OCI-LY3 (cell line): ENCODE measurements at regions not wholly inside any gene's neighbourhood (a gene's known extent, or its start where the extent isn't known, plus 50 kb on each side); places are given as distances from the start of the nearest gene placed in this dataset.
"Not testable (repeated sequence)": the region's sequence is repeated elsewhere in the genome, so short reads cannot be mapped to it uniquely, and the experiment has no call there.

Experiments
- CTCF ChIP-seq: fragments of 200-600, 300-600 bp; sonication (generic); IDR thresholded peaks from 2 replicates; pipeline ENCODE4 v1.5.1; 2014; ENCODE audit warnings: antibody characterized with exemption, low read length, low read depth
- EZH2phosphoT487 ChIP-seq: fragments of 200-600 bp; shearing (Covaris generic); IDR thresholded peaks from 2 replicates; pipeline ENCODE4 v1.6.1; 2018; ENCODE audit warnings: antibody characterized with exemption, mixed run types, low read depth

DNA sequence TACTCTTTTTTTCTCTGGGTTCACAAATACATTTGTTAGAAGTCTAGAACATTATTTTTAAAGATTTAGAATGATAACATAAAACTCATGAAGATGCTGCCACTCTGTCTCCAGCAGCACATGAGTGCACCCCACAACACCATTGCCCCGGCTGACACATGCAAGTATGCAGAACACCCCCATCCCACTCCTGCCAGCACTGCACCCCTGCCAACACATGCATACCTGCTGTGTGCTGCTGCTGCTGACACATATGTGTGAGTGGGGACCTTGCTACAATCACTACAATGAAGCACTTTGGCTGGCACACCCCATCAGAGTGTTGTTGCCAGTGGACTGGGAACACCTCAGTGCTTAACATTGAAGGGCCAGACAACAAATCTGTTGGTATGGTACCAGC is 2953.6 kb upstream of the TEKT4 start:
- TF ChIP-seq CTCF, EZH2phosphoT487: not testable (repeated sequence)
